Cardiac muscle cell (in vitro differentiated cells and primary cell): ENCODE measurements at regions not wholly inside any gene's neighbourhood (a gene's known extent, or its start where the extent isn't known, plus 50 kb on each side); places are given as distances from the start of the nearest gene placed in this dataset.

Experiments used
- DNase-seq, 2 donors: peaks; one replicate each; pipeline versions ENCODE4 v3.0.0 to v3.0.0-alpha.2; 2010 to 2017; ENCODE audit warnings: low read depth in 1 of 2, low spot score in 1 of 2
- H3K27ac ChIP-seq: fragments of 200-600 bp; sonication (generic); 2 replicates; pipeline ENCODE4 v1.5.1; 2016
- H3K27me3 ChIP-seq: fragments of 200-600 bp; sonication (generic); 2 replicates; pipeline ENCODE4 v1.6.0; 2016; ENCODE audit warnings: control low read depth
- H3K36me3 ChIP-seq: fragments of 200-600 bp; sonication (generic); 2 replicates; pipeline ENCODE4 v1.5.1; 2016; ENCODE audit warnings: control low read depth
- H3K4me1 ChIP-seq: fragments of 200-600 bp; sonication (generic); 2 replicates; pipeline ENCODE4 v1.8.1; 2017; ENCODE audit warnings: low read depth, mild to moderate bottlenecking, mixed run types
- H3K4me3 ChIP-seq: fragments of 200-600 bp; sonication (generic); 2 replicates; pipeline ENCODE4 v1.5.1; 2016; ENCODE audit warnings: mild to moderate bottlenecking
- H3K9me3 ChIP-seq: fragments of 200-600 bp; sonication (generic); 2 replicates; pipeline ENCODE4 v1.5.1; 2017; ENCODE audit warnings: low read depth, mild to moderate bottlenecking, control low read depth
- CTCF ChIP-seq: IDR thresholded peaks from 2 replicates; pipeline ENCODE4 v1.5.1; 2012; ENCODE audit warnings: low read depth, mild to moderate bottlenecking, low read length

- H3K27me3 ChIP-seq, result no peaks in the 10 kb centered on the region
- H3K27ac ChIP-seq, result peak overlapping the region; percentile 85
- peak; percentile 58 to 85 for DNase-seq
- H3K36me3 ChIP-seq, result no peaks in the 10 kb centered on the region
- no peaks in the 10 kb centered on the region for H3K9me3 ChIP-seq
- no peak overlapping the region for H3K4me3 ChIP-seq
- TF ChIP-seq CTCF, result no peak
- peaks cover 19% of the 10 kb centered on the region for H3K4me1 ChIP-seq
Measured at GRCh38 chr3:139758654-139759291, 81.0 kb upstream of the NMNAT3 start.

- no peak for TF ChIP-seq CTCF
- Histone ChIP-seq H3K27ac (no peak overlapping the region), H3K4me3 (no peak overlapping the region), H3K36me3 (no peaks in the 10 kb centered on the region), H3K4me1 (peaks cover 19% of the 10 kb centered on the region), H3K27me3 (no peaks in the 10 kb centered on the region), H3K9me3 (no peaks in the 10 kb centered on the region)
- DNase-seq, result no peak
Measured at GRCh38 chr3:139757448-139758030, 79.8 kb upstream of the NMNAT3 start.

- Histone ChIP-seq H3K4me1 (peaks cover 13% of the 10 kb centered on the region), H3K27ac (no peak overlapping the region), H3K27me3 (no peaks in the 10 kb centered on the region), H3K4me3 (no peak overlapping the region), H3K36me3 (no peaks in the 10 kb centered on the region), H3K9me3 (no peaks in the 10 kb centered on the region)
- DNase-seq, result no peak
- no peak for TF ChIP-seq CTCF
Measured at GRCh38 chr3:139756529-139757103, 78.8 kb upstream of the NMNAT3 start.

- peaks cover 13% of the 10 kb centered on the region for H3K4me1 ChIP-seq
- DNase-seq, result no peak
- no peaks in the 10 kb centered on the region for H3K9me3 ChIP-seq
- no peaks in the 10 kb centered on the region for H3K27me3 ChIP-seq
- no peaks in the 10 kb centered on the region for H3K36me3 ChIP-seq
- no peak overlapping the region for H3K27ac ChIP-seq
- TF ChIP-seq CTCF, result no peak
- H3K4me3 ChIP-seq, result no peak overlapping the region
Measured at GRCh38 chr3:139755551-139755950, 77.8 kb upstream of the NMNAT3 start.

GRCh38 chr3:139751789-139752188 is 74.0 kb upstream of the NMNAT3 start:
- H3K4me1 ChIP-seq, result no peaks in the 10 kb centered on the region
- no peak for TF ChIP-seq CTCF
- no peaks in the 10 kb centered on the region for H3K9me3 ChIP-seq
- no peak overlapping the region for H3K4me3 ChIP-seq
- no peak for DNase-seq
- H3K27me3 ChIP-seq, result no peaks in the 10 kb centered on the region
- no peaks in the 10 kb centered on the region for H3K36me3 ChIP-seq
- H3K27ac ChIP-seq, result no peak overlapping the region
